GM21390 (cell line): ENCODE measurements at regions not wholly inside any gene's neighbourhood (a gene's known extent, or its start where the extent isn't known, plus 50 kb on each side); places are given as distances from the start of the nearest gene placed in this dataset.

Experiments used
- ATAC-seq: cut with Tn5 transposase; IDR thresholded peaks from one replicate; pipeline ENCODE4 v1.9.1; 2021; ENCODE audit not compliant: unreplicated experiment

DNA sequence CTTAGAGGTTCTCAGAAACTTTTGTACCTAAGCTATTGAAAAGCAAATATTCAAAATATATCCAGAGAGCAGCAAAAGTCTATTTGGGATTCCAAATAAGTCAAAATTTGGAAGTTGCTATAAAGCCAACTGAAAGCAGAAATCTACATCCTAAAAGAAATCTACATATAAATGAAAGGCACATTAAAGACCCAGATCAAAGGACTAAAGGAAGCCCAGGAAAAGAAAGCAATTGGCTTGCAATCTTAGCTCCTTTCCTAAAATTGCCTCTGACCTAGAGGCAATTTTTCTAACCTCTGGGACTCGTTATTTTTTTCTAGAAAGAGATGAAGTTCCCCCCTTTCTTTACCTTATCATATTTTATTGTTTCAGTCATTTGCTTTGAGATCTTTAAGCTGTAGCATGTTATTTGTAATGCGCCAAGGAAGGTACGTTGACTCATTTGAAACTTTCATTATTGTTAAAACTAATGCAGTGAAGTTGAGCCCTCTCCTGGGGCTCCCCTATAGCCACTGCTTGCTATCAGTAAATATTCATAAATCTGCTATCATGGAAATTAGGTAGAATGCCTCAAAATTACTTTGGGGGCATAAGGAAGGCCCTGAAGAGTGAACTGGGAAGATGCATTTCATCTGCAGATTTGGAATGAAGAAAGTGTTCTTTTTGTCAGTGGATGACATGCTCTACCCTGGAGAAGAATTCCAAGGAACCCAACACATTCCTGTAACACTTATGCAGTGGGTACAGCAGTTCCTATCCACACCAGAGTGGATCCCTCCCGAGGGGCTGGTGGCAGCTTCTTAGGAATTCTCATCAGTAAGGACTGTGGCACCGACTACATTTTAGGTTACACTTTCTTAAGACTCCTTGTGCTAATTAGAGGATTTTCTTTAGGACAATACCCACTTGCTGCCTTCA, 177.8 kb upstream of the IGFBP7 start:
- ATAC-seq: no peak

DNA sequence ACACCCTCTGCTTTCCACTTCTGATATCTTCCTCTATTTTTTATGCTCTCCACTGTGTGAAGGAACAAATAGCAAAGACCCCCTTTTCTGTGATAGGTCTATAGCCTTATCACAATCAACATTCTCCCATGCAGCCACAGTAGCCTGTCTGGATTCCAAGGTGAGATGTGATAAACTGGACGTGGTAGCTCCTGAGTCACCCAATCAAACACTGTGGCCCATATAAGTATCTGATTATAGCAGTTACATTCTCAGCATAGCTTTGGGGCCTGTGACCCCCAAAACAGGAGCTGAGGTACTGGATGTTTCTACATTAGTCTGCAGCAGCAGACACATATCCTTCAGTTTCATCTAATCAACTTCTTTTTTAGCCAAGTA, 172.7 kb upstream of the IGFBP7 start:
- ATAC-seq: no peak

DNA sequence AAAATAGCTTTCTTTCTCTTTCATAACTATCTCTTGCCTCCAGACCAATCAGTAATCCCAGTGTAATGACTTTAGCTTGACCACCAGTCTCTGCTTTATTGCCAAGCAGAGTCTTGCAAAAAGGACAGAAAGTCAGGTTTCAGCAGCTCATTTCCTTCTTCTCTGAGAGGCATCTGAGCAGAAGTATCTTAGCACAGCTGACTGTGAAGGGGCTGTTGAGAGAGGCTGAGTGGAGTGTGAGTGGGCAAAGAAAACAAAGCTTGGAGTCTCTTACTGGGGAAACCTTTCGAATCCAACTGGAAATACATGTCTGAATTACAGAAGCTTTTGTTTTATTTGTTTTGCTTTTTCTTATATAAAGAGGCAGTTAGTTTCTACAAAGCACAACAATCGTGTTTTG, 170.3 kb upstream of the IGFBP7 start:
- ATAC-seq: no peak

DNA sequence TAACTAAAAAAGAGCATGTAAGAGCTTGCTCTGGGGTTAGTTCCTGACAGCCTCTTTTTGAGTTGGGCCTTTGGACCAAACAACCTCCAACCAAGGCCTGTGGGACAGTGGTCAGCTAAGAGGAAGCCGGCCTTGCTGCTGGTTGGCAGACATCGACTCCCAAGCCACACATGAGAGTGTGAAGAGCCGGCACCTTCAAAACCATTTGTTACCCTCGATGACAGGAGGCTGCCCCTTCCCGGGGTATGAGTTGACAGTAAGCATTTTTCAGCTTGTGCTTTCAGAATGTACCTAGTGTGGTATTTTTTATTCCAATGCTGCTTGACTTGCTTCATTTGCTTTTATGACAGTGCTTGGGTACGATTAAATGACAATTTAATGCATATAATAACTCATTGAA, 168.6 kb upstream of the IGFBP7 start:
- no peak for ATAC-seq

DNA sequence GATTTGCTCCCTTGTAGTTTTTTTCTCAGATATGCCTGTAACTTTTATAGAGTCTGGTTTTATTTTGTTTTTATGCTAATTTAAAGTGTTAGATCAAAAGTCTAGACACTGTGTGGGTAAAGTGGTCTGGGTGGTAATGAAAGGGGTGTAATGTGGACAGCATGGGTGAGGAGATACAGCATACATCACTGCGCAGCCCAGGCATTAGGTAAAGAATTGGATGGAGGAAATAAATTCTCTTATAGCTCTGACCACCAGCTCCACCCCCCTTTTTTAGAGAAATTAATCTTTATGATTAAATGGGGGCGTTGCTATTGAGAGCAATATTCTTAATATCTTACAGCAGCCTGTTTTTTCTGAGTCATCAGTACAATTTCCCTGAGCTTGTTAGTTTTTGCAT, 163.9 kb upstream of the IGFBP7 start:
- ATAC-seq: no peak

DNA sequence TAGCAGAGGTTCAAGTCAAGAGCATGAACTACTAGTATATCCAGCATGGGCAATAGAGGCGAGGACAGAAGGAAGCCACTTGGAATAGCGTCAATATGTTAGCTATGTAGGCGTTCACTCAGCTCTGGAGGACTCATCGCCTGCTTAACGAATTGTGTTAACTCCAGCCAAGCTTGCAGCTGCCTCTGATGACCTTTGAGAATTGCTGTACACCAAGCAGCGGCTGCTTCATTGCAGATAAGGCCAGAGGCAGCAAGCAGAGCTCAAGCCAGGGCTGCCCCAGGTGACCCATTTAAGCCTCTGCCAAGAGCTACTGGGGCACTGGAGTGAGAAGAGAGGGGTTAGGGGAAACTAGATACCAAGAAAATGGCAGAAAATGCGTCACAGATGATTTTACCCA, 160.2 kb upstream of the IGFBP7 start:
- ATAC-seq: no peak

DNA sequence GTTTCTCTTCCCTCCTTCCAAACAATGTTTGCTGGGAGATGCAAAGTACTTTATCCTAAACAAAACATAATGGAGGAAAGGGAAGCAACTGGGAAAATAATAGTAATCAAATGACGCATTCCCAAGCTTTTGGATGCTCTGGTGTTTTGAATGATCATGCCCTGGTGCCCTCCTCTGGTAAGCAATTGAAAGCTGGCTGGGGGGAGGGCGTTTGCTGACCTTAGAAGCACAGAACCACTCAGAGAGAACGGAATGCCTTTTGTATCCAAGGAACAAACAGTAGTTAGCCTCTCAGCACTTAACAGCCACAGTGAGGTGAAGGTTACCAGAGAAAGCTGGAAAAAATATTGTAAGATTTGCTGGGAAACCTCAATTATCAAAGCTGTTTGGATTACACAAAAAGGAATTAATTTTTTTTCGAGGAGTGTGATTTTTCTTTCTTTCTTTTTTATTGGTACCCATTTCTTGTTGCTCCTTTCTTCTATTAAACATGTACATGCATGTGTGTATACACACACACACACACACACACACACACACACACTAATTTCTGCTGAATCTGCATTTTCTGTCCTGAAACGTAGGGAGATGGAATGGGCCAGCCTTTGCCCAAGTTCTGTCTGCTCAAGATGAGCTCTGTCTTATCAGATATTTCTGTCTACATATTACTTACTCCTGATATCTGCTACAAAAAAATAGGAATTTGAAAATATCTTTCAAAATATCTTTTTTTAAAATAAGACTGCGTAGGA, 155.8 kb upstream of the IGFBP7 start:
- no peak for ATAC-seq

DNA sequence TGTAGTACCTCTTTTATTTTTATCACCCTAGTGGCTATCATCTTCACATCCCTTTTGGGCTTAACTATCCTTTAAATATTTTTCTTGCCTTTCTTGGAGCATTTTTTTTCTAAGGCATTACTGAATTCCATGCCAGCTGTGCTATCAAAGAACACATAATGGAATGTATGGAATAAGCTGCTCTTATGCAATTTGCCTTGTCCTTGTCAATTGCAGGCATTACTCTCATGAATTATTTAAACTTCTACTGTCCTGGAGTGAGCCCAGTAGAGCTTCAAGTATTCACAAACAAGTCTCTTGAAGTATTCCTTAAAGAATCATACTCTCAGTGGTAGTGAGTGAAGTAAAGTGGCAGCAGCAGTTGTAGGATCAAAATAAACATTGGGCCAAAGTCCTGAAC, 144.6 kb upstream of the IGFBP7 start:
- ATAC-seq: no peak

DNA sequence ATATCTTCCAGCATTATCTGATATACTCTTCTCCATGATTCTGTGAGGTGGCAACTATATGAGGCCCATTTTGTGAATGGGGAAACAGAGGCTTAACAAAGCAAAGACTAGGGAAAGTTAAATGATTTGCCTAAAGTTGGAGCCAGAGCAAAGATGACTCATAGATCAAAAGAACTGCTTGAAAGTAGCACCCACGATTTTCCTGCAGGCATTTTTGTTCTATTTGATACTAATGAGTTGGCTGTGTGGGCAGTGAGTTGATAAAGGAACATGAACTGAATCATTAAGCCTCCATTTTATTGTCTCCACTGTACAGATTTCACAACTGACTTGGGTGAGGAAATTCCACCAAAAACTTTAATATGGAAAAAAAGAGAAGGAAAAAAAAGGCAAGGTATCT, 138.9 kb upstream of the IGFBP7 start:
- ATAC-seq: no peak

DNA sequence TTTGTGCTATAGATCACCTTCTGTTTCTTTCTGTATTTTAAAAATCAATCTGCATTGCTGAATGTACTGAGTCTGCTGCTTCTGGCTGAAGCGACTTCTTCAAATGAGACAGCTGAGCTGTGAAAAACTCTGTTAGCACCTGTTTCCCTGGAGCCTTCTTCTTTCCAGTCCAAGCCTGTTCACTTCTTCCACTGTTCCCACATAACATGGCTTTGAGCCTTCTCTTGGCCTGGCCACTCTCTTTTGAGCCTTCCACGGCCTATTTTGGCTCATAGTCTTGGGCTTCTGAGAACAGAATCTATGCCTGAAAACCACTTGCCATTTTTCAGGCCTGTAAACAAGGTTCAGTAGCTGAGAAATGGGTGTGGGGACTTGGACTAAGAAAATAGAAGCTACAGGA, 132.9 kb upstream of the IGFBP7 start:
- no peak for ATAC-seq

DNA sequence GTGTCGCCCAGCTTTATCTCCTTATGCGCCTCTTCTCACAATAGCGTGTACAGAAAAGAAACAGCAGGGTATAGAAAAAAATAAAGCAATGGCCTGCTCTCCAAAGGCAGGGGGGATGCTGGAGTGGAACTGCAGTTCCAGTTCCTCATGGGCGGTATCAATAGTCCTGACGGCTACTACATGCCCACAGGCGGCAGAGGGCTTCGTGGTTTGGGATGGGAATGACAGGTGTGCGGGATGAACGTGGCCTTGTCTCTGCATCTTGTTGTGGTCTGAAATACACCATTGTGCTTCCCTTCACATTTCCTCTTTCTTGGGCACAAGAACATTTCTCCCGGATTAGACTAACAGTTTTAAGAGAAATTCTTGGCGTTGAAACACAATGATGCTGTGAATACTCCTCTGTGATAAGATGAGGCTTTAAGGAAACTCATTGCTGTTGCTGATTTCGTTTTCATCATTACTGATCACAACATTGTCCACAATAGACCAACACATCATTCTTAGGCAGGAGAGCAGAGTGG, 124.1 kb upstream of the IGFBP7 start:
- no peak for ATAC-seq

DNA sequence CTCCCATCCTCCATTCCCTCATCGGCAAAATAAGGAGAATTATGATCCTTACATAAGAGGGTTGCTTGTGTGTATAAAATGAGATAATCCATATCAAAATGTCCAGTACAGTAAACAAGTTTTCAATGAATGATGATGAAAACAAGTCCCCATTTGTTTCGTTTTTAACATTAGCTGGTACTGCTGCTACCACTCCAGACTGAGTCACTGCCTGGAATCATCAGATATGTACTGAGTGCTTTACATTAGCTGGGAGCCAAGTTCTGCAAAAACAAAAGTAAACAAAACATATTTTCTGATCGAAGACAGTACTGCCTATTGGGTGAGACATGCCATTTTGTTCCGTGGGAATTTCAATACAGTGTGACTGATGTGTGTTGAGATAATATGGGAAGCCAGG, 123.2 kb upstream of the IGFBP7 start:
- no peak for ATAC-seq

DNA sequence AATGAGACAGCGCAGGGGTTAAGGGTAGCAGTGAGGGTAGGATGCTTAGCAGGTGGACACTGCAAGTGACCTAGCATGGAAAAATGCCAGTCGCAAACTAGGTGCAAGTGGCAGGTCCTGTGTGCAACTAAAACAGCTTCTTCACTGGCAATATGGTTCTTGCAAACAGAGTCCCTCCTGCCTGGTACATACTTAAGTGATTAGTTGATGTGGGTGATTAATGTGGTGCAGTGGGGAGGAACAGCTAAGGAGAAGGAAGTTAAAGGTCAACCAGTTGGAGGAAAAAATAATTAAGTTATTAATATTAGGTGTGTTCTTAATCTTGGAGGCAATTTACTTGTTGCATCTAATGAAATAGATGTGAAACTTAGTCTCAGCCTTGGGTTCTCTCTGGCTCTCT, 121.6 kb upstream of the IGFBP7 start:
- no peak for ATAC-seq

DNA sequence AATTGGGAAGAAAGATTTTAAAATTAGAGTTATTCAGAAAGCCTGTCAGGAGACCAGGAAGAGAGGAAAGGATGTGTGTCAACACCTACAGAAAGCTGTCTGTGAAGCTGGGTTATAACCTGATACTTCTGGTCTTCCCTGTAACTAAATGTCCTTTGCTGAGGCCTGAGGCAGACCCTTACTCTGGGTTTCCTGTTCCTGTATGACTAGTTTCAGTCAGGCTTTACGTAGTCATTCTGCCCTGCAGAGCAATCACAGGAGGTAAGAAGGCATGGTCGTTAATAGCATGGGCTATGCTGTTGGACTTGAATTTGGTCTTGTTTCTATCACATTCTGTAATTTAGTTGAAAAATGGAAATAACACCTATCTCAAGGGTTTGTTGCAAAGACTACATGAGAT, 110.5 kb upstream of the IGFBP7 start:
- ATAC-seq: no peak

DNA sequence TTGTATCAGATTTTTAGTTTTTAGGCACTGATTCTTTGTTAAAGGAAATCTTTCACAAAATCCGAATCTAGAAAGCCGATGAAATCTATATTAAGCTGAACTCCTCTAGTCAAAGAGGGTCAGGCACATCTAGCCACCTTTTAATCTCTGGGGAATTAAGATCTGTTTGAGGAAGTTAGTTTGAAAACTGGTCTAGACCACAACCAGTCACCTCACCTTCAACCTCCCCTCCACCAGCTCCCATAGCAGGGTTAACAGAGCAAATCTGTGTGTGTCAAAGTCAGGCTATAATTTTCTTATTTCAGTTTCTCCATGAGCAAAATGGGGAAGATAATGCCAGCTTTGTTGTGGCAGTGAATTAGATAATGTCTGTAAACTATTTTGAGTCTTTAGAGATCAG, 110.0 kb upstream of the IGFBP7 start:
- ATAC-seq: no peak

DNA sequence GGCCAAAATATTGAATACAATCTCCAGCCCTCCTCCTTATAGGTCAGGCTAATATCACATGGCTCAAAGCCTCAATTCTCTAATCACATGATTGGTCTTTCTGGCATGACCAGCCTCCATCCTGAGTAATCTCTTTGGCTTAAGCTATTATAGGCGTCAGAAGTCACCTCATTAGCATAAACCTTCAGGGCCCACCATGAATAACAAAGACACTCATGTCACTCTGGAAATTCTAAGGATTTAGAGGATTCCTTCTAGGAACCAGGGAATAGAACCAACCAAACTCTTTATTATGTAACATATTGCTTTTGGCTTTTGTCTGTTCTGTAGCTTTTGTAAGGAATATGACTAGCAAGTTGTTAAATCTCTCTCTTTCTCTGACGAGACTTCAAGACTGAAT, 109.2 kb upstream of the IGFBP7 start:
- ATAC-seq: no peak

DNA sequence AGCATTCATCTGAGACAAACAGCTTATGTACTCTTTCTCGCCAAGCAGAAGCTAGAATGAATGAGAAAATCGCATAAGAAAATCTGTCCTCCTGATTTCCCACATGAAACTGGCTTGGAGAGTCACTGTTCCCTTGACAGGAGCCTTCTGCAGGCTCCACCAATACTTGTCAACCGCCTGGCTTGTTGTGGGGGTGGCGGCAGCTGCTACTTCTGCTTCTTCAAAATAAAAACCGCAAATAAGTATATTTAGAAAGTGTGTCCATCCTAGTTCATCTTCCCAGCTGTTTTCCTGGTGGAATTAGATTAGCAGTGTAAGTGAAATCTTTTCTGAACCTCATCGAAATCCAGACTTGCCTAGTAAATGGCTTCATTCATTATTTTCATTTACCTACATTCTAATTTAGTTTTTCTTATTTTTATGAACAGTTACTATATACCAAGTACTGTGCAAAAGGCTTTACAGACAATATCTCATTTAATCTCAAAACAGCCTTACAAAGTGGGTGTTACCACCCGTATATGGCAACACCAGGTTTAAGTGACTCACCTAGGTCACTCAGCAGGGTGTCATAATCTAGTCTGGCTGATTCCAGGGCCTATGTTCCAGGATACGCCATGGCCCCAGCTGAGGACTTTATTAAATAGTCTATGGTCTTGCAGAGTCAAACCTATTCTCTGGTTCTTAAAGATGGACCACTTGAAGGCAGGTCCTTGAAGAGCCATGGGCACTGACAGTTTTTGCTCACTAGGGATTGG, 104.6 kb upstream of the IGFBP7 start:
- ATAC-seq: no peak

DNA sequence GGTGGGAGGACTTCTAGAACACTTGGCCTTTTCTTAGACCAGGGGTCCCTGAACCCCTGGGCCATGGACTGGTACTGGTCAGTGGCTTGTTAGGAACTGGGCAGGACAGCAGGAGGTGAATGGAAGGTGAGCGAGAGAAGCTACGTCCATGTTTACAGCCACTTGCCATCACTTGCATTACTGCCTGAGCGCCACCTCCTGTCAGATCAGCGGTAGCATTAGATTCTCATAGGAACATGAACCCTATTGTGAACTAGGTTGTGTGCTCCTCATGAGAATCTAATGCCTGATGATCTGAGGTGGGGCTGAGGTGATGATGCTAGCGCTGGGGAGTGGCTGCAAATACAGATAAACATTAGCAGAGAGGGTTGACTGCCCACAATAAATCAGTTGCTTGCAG, 100.9 kb upstream of the IGFBP7 start:
- ATAC-seq: no peak

DNA sequence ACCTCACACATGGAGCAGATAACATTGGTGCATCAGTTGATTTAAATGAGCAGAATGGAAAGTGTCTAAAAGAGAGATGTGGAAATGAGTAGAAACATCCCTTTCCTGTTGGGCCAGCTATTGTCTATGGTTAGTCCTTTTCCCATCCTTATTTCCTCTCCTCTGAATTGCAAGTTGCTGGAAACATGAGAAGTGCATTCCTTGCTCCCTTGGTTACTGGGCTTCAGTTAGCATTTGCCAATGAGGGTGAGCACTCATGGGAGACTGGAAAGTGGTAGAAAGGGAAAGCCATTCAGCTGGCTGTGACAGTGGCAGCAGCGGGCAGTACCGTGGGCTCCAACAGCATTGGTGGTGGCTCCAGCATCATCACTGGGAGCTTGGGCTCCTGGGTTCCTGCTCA, 96.0 kb upstream of the IGFBP7 start:
- no peak for ATAC-seq

DNA sequence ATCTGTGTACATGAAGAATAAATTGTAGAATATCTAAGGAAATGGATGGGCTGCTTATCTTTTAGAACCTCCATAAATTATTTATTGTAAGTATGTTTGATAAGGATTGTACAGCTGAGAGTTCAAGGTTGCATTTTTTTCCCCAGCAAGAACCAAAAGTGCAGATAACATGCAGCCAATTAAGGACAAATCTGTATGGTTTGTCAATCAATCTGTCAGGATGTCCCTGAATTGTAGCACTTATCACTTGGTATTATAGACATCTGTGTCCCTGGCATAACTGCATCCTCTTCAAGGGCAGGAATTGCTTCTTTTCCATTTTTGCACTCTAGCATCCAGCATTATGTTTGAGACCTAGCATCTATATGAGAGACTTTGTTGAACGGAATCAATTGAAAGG, 95.4 kb upstream of the IGFBP7 start:
- ATAC-seq: no peak

DNA sequence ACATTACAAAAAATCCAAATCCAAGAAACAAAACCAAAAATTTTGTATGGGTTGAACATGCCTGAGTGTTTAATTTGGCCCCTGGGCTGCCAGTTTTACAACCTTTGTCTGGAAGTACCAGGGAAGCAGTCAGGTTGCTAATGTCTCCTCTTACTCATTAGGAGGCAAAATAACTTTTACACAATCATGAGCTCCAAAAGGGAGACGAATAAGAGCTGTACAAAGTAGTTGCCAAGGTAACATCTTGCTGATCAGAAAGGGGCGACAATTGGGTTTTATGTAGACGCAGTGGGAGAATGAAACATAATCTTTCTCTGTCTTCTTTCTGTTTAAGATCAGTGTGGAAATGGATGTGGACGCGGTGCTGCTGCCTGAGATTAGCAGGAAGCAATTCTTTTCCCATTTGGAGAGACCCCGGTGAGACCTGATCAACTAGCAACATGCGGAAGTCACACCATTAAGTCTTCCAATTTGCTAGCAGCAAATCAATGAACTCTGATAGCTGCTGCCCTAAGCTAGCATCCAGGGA, 90.7 kb upstream of the IGFBP7 start:
- ATAC-seq: no peak
